B cell (primary cell): ENCODE measurements at regions not wholly inside any gene's neighbourhood (a gene's known extent, or its start where the extent isn't known, plus 50 kb on each side); places are given as distances from the start of the nearest gene placed in this dataset.

Experiments used
- ATAC-seq: fragments of 200-7000 bp; cut with Tn5 transposase; one replicate; pipeline ENCODE4 v1.10.0; 2021; ENCODE audit warnings: low read depth, mild to moderate bottlenecking, moderate number of reproducible peaks, moderate library complexity
- CTCF ChIA-PET: fragments of 350-600 bp; sonication (Branson Sonifier 250); formaldehyde crosslinking; loops from one replicate; lab custom pipeline; 2021; ENCODE audit warnings: antibody characterized with exemption, inconsistent platforms; lab: Charles Lee
- POLR2A ChIA-PET: fragments of 350-600 bp; sonication (Branson Sonifier 250); formaldehyde crosslinking; loops from one replicate; lab custom pipeline; 2021; ENCODE audit warnings: antibody characterized with exemption; lab: Charles Lee
- DNase-seq: peaks from one replicate; pipeline ENCODE4 v3.0.0; 2013
- H2AFZ ChIP-seq: 2 replicates; pipeline ENCODE4 v1.6.1; 2012; ENCODE audit warnings: mild to moderate bottlenecking, low read depth, low read length; ENCODE audit not compliant: insufficient read depth, poor library complexity, severe bottlenecking
- H3K27ac ChIP-seq, 2 donors: 1 replicate in 1 of 2; 2 replicates in 1 of 2; pipeline ENCODE4 v1.5.1; 2012 to 2013; ENCODE audit warnings: low read length in 2 of 2, mild to moderate bottlenecking in 2 of 2, moderate library complexity in 1 of 2
- H3K27me3 ChIP-seq, 4 experiments: fragments of 200-600 bp in 1 of 4; sonication (generic) in 1 of 4; replicated peaks in 1 of 4; 1 replicate in 2 of 4; 2 replicates in 2 of 4; pipeline versions ENCODE4 v1.6.1 to v1.7.0; 2013 to 2016; ENCODE audit warnings: low read length in 3 of 4, mild to moderate bottlenecking in 2 of 4, mixed read lengths in 1 of 4, moderate library complexity in 1 of 4; ENCODE audit not compliant: insufficient read depth in 4 of 4, control insufficient read depth in 3 of 4; ENCODE audit errors: control extremely low read depth in 1 of 4
- H3K36me3 ChIP-seq, 2 experiments: replicated peaks in 1 of 2; 1 replicate in 1 of 2; 2 replicates in 1 of 2; pipeline versions ENCODE4 v1.6.1 to v1.7.1; 2013; ENCODE audit warnings: low read length in 1 of 2; ENCODE audit not compliant: insufficient read depth in 2 of 2, control insufficient read depth in 1 of 2; ENCODE audit errors: control extremely low read depth in 1 of 2, extremely low read depth in 1 of 2
- H3K4me1 ChIP-seq, 2 donors: fragments of 200-600 bp in 1 of 2; sonication (generic) in 1 of 2; 1 replicate in 1 of 2; 2 replicates in 1 of 2; pipeline versions ENCODE4 v1.5.1 to v1.6.1; 2013 to 2017; ENCODE audit warnings: low read length in 2 of 2; ENCODE audit not compliant: control insufficient read depth in 2 of 2, insufficient read depth in 2 of 2
- H3K4me2 ChIP-seq: replicated peaks from 2 replicates; pipeline ENCODE3; 2012; ENCODE audit warnings: mild to moderate bottlenecking, low read depth, low read length; ENCODE audit not compliant: poor library complexity, severe bottlenecking
- H3K4me3 ChIP-seq, 5 experiments: fragments of 200-600 bp in 1 of 5; sonication (generic) in 1 of 5; 1 replicate in 3 of 5; 2 replicates in 2 of 5; pipeline versions ENCODE4 v1.5.1 to v1.7.0; 2011 to 2016; ENCODE audit warnings: low read length in 4 of 5, mild to moderate bottlenecking in 4 of 5, low read depth in 2 of 5, control low read depth in 1 of 5, moderate library complexity in 1 of 5; ENCODE audit not compliant: insufficient read depth in 1 of 5; ENCODE audit errors: control extremely low read depth in 1 of 5, extremely low read depth in 1 of 5
- H3K79me2 ChIP-seq: fragments of 200-600 bp; sonication (generic); one replicate; pipeline ENCODE4 v1.6.0; 2016; ENCODE audit warnings: low read length; ENCODE audit not compliant: control insufficient read depth, insufficient read depth
- H3K9ac ChIP-seq: fragments of 200-600 bp; sonication (generic); 2 replicates; pipeline ENCODE4 v1.6.1; 2017; ENCODE audit warnings: mild to moderate bottlenecking, low read length, moderate library complexity
- H3K9me3 ChIP-seq, 3 donors: one replicate each; pipeline versions ENCODE4 v1.6.1 to v1.7.1; 2013; ENCODE audit warnings: low read length in 2 of 3; ENCODE audit not compliant: control insufficient read depth in 2 of 3, insufficient read depth in 1 of 3; ENCODE audit errors: control extremely low read depth in 1 of 3
- H4K20me1 ChIP-seq: 2 replicates; pipeline ENCODE4 v1.6.0; 2012; ENCODE audit warnings: mild to moderate bottlenecking, low read length; ENCODE audit not compliant: insufficient read depth, control insufficient read depth, poor library complexity, severe bottlenecking
- H3K27ac Mint-ChIP-seq: one replicate; pipeline ENCODE4 v1.8.0; 2021; ENCODE audit warnings: mixed read lengths
- H3K27me3 Mint-ChIP-seq: one replicate; pipeline ENCODE4 v1.8.0; 2021; ENCODE audit warnings: mixed read lengths
- H3K4me1 Mint-ChIP-seq: one replicate; pipeline ENCODE4 v1.8.0; 2021; ENCODE audit warnings: mixed read lengths
- H3K4me3 Mint-ChIP-seq: one replicate; pipeline ENCODE4 v1.8.0; 2021; ENCODE audit warnings: mixed read lengths
- H3K9me3 Mint-ChIP-seq: one replicate; pipeline ENCODE4 v1.8.0; 2022; ENCODE audit warnings: mixed read lengths; ENCODE audit not compliant: insufficient read depth
- CTCF ChIP-seq: fragments of 200-600 bp; IDR thresholded peaks from one replicate; pipeline ENCODE4 v1.8.0; 2022; ENCODE audit warnings: antibody characterized with exemption, mild to moderate bottlenecking
- EZH2 ChIP-seq: IDR thresholded peaks from 2 replicates; pipeline ENCODE4 v1.6.1; 2012; ENCODE audit warnings: borderline replicate concordance, low read depth, mild to moderate bottlenecking, moderate library complexity, low read length; ENCODE audit not compliant: insufficient read depth, poor library complexity, severe bottlenecking
- WGBS: methylation state at CpG from one replicate; pipeline ENCODE4 v1.1.5; 2013; ENCODE audit warnings: missing lambda C conversion rate; ENCODE audit not compliant: insufficient coverage; 5-methylcytosine and 5-hydroxymethylcytosine counted together
- intact Hi-C: fragments of 100-400 bp; cut with micrococcal nuclease; formaldehyde crosslinking; loops from one replicate; pipeline ENCODE4 v1.10.0; 2022

- H3K9me3 ChIP-seq = peaks cover 0 to 12% (median 0%) of the 10 kb centered on the region in 3 donors
- no peak overlapping the region for H3K4me3 ChIP-seq
- no peak for DNase-seq
- ChIA-PET POLR2A (no interaction called here), CTCF (no interaction called here)
- H2AFZ ChIP-seq = no peak overlapping the region
- H3K27me3 ChIP-seq = no peaks in the 10 kb centered on the region
- 90% methylated on average over 9 of the region's 9 CpGs for WGBS
- no peaks in the 10 kb centered on the region for H3K79me2 ChIP-seq
- no peaks in the 10 kb centered on the region for H3K4me1 ChIP-seq
- no peak overlapping the region for H3K4me2 ChIP-seq
- intact Hi-C loops = no loop called here
- Mint-ChIP-seq H3K27ac (no peak overlapping the region), H3K4me1 (no peaks in the 10 kb centered on the region), H3K9me3 (no peaks in the 10 kb centered on the region), H3K4me3 (no peak overlapping the region), H3K27me3 (peaks cover 14% of the 10 kb centered on the region)
- no peaks in the 10 kb centered on the region for H4K20me1 ChIP-seq
- no peak overlapping the region for H3K27ac ChIP-seq
- H3K9ac ChIP-seq = no peak overlapping the region
- no peaks in the 10 kb centered on the region for H3K36me3 ChIP-seq
- TF ChIP-seq EZH2 (no peak), CTCF (no peak)
- ATAC-seq = no peak
Observed at GRCh38 chr1:30190511-30191153, 532.8 kb downstream of the MATN1 start.

GRCh38 chr1:30189818-30190500 lies 533.4 kb downstream of the MATN1 start:
- no peaks in the 10 kb centered on the region for H3K4me1 ChIP-seq

More at GRCh38 chr1:30189818-30190500, 533.4 kb downstream of the MATN1 start:
- WGBS = 69% methylated on average over 8 of the region's 9 CpGs
- peaks cover 0 to 1% (median 0%) of the 10 kb centered on the region in 4 experiments for H3K27me3 ChIP-seq
- no peaks in the 10 kb centered on the region for H3K4me1 Mint-ChIP-seq
- peaks cover 14% of the 10 kb centered on the region for H3K27me3 Mint-ChIP-seq
- H3K79me2 ChIP-seq = no peaks in the 10 kb centered on the region
- no peak overlapping the region for H3K27ac ChIP-seq
- H3K4me3 ChIP-seq = no peak overlapping the region
- intact Hi-C loops = no loop called here
- H3K4me2 ChIP-seq = no peak overlapping the region
- TF ChIP-seq CTCF (no peak), EZH2 (no peak)
- peaks cover 0 to 12% (median 0%) of the 10 kb centered on the region in 3 donors for H3K9me3 ChIP-seq
- H3K4me3 Mint-ChIP-seq = no peak overlapping the region
- ATAC-seq (no peak), DNase-seq (no peak)
- no peak overlapping the region for H2AFZ ChIP-seq
- no peaks in the 10 kb centered on the region for H3K36me3 ChIP-seq
- H3K9me3 Mint-ChIP-seq = no peaks in the 10 kb centered on the region
- no peak overlapping the region for H3K27ac Mint-ChIP-seq
- no peaks in the 10 kb centered on the region for H4K20me1 ChIP-seq
- no peak overlapping the region for H3K9ac ChIP-seq
- POLR2A ChIA-PET = no interaction called here
- CTCF ChIA-PET = no interaction called here
